Ascending aorta (tissue), 2 donors: ENCODE measurements at regions not wholly inside any gene's neighbourhood (a gene's known extent, or its start where the extent isn't known, plus 50 kb on each side); places are given as distances from the start of the nearest gene placed in this dataset.

Source experiments
- DNase-seq, 2 donors: peaks; one replicate each; pipeline ENCODE4 v3.0.0-alpha.2; 2019; ENCODE audit warnings: low spot score in 2 of 2
- H3K27ac ChIP-seq, 2 donors: fragments of 200-600 bp; sonication (generic); one replicate each; pipeline ENCODE4 v1.5.1; 2016 to 2017; ENCODE audit warnings: mild to moderate bottlenecking in 1 of 2
- H3K27me3 ChIP-seq: fragments of 200-600 bp; sonication (generic); one replicate; pipeline ENCODE4 v1.5.1; 2017
- H3K36me3 ChIP-seq, 2 donors: fragments of 200-600 bp; sonication (generic); one replicate each; pipeline ENCODE4 v1.5.1; 2016
- H3K4me1 ChIP-seq, 2 donors: fragments of 200-600 bp; sonication (generic); one replicate each; pipeline ENCODE4 v1.5.1; 2016 to 2017; ENCODE audit warnings: mild to moderate bottlenecking in 1 of 2
- H3K4me3 ChIP-seq, 2 donors: fragments of 200-600 bp; sonication (generic); one replicate each; pipeline ENCODE4 v1.5.1; 2016 to 2017; ENCODE audit warnings: mild to moderate bottlenecking in 1 of 2
- H3K9me3 ChIP-seq, 2 donors: fragments of 200-600 bp; sonication (generic); one replicate each; pipeline ENCODE4 v1.5.1; 2016
- CTCF ChIP-seq, 3 experiments: fragments of 200-600 bp in 2 of 3; fragments of 450-650 bp in 1 of 3; sonication (generic) in 2 of 3; IDR thresholded peaks; one replicate each; pipeline ENCODE4 v1.5.1; 2016 to 2019; ENCODE audit warnings: antibody characterized with exemption in 3 of 3, mild to moderate bottlenecking in 1 of 3, moderate library complexity in 1 of 3
- intact Hi-C: fragments of 100-400 bp; cut with DNase I; formaldehyde crosslinking; loops from one replicate; pipeline ENCODE4 v1.15.1; 2023

- TF ChIP-seq CTCF (IDR thresholded peaks at IDR 0.05), result no peak
- no peak for DNase-seq
- Histone ChIP-seq H3K4me3 (no peak overlapping the region), H3K27me3 (no peaks in the 10 kb centered on the region), H3K9me3 (no peaks in the 10 kb centered on the region), H3K27ac (no peak overlapping the region), H3K4me1 (no peaks in the 10 kb centered on the region), H3K36me3 (no peaks in the 10 kb centered on the region)
- intact Hi-C loops, result no loop called here
Measured at GRCh38 chr13:97520061-97520460, 86.1 kb downstream of the RAP2A start.

GRCh38 chr13:97520866-97521265, 86.9 kb downstream of the RAP2A start:
- Histone ChIP-seq H3K4me1 (no peaks in the 10 kb centered on the region), H3K9me3 (no peaks in the 10 kb centered on the region), H3K27me3 (no peaks in the 10 kb centered on the region), H3K36me3 (no peaks in the 10 kb centered on the region), H3K27ac (no peak overlapping the region), H3K4me3 (no peak overlapping the region)
- DNase-seq, result no peak
- TF ChIP-seq CTCF (IDR thresholded peaks at IDR 0.05), result no peak
- intact Hi-C loops, result no loop called here

GRCh38 chr13:97521726-97522125, 87.8 kb downstream of the RAP2A start:
- no peaks in the 10 kb centered on the region for H3K9me3 ChIP-seq
- DNase-seq, result no peak
- TF ChIP-seq CTCF (IDR thresholded peaks at IDR 0.05), result no peak
- H3K27me3 ChIP-seq, result no peaks in the 10 kb centered on the region
- no peaks in the 10 kb centered on the region for H3K36me3 ChIP-seq
- H3K27ac ChIP-seq, result no peak overlapping the region
- no peak overlapping the region for H3K4me3 ChIP-seq
- intact Hi-C loops, result no loop called here
- no peaks in the 10 kb centered on the region for H3K4me1 ChIP-seq

- no peaks in the 10 kb centered on the region for H3K9me3 ChIP-seq
- H3K27ac ChIP-seq, result no peak overlapping the region
- no peak overlapping the region for H3K4me3 ChIP-seq
- no peaks in the 10 kb centered on the region for H3K36me3 ChIP-seq
- no peaks in the 10 kb centered on the region for H3K27me3 ChIP-seq
- TF ChIP-seq CTCF (IDR thresholded peaks at IDR 0.05), result no peak
- DNase-seq, result no peak
- intact Hi-C loops, result no loop called here
- no peaks in the 10 kb centered on the region for H3K4me1 ChIP-seq
Measured at GRCh38 chr13:97522243-97522642, 88.3 kb downstream of the RAP2A start.

- H3K27me3 ChIP-seq, result no peaks in the 10 kb centered on the region
- no peak overlapping the region for H3K27ac ChIP-seq
- TF ChIP-seq CTCF (IDR thresholded peaks at IDR 0.05), result no peak
- intact Hi-C loops, result no loop called here
- H3K4me1 ChIP-seq, result no peaks in the 10 kb centered on the region
- no peak for DNase-seq
- no peaks in the 10 kb centered on the region for H3K9me3 ChIP-seq
- H3K36me3 ChIP-seq, result no peaks in the 10 kb centered on the region
- no peak overlapping the region for H3K4me3 ChIP-seq
Measured at GRCh38 chr13:97526556-97526955, 92.6 kb downstream of the RAP2A start.

- Histone ChIP-seq H3K9me3 (no peaks in the 10 kb centered on the region), H3K27me3 (no peaks in the 10 kb centered on the region), H3K4me1 (no peaks in the 10 kb centered on the region), H3K27ac (no peak overlapping the region), H3K4me3 (no peak overlapping the region), H3K36me3 (no peaks in the 10 kb centered on the region)
- intact Hi-C loops, result no loop called here
- DNase-seq, result no peak
- no peak for TF ChIP-seq CTCF (IDR thresholded peaks at IDR 0.05)
Measured at GRCh38 chr13:97528518-97528917, 94.5 kb downstream of the RAP2A start.
